GM12874 (cell line): ENCODE measurements at regions not wholly inside any gene's neighbourhood (a gene's known extent, or its start where the extent isn't known, plus 50 kb on each side); places are given as distances from the start of the nearest gene placed in this dataset.

Experiments
- TF ChIP-seq, protein P1 (sequence below): IDR thresholded peaks from 2 replicates; pipeline ENCODE4 v1.5.1; 2011; ENCODE audit warnings: low read depth, mild to moderate bottlenecking, control low read depth, low read length, moderate library complexity; ENCODE audit not compliant: insufficient read depth

DNA sequence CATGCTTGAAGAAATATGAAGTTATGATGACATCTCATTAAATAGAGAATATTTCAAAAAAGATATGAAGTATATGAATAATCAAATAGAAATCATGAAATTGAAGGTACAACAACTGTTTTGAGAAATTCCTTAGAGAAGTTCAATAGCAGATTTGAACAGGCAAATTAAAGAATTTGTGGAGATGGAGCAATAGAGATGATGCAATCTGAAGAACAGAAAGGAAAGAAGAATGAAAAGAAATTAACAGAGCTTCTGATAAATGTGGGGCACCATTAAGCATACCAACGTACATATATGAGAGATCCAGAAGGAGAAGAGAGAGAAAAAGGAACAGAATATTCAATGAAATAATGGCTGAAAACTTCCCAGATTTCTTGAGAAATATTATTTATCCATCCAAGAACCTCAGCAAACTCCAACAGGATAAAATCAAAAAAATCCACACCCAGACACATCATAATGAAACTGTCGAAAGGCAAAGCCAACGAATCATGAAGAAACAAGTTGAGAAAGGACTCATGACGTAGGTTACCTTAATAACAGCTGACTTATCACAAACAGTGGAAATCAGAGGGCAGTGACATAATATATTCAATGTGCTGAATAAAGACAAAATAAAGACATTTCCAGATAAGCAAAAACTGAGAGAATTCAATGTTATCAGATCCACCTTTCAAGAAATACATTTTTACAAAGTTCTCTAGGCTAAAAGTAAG, 297.2 kb upstream of the TARS1 start:
- TF ChIP-seq, protein P1, sequence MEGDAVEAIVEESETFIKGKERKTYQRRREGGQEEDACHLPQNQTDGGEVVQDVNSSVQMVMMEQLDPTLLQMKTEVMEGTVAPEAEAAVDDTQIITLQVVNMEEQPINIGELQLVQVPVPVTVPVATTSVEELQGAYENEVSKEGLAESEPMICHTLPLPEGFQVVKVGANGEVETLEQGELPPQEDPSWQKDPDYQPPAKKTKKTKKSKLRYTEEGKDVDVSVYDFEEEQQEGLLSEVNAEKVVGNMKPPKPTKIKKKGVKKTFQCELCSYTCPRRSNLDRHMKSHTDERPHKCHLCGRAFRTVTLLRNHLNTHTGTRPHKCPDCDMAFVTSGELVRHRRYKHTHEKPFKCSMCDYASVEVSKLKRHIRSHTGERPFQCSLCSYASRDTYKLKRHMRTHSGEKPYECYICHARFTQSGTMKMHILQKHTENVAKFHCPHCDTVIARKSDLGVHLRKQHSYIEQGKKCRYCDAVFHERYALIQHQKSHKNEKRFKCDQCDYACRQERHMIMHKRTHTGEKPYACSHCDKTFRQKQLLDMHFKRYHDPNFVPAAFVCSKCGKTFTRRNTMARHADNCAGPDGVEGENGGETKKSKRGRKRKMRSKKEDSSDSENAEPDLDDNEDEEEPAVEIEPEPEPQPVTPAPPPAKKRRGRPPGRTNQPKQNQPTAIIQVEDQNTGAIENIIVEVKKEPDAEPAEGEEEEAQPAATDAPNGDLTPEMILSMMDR = no peak

DNA sequence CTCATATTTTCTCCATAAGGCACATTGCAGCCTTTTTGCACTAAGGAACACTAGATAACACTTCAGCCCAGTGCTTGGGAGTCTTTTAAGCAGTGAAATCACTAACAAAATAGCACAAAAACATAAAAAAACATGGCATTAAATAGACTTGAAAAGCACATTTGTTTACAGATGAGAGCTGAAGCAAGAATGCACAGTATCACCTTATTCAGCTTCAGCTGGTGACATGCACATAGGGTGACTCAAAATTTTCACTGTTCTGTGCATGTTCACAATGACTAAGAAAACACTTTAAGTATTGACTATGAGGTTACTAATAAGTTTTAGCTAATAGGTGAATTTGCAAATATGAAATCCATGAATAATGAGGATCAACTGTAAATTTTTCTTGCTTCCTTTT, 293.9 kb upstream of the TARS1 start:
- TF ChIP-seq, protein P1 = no peak

DNA sequence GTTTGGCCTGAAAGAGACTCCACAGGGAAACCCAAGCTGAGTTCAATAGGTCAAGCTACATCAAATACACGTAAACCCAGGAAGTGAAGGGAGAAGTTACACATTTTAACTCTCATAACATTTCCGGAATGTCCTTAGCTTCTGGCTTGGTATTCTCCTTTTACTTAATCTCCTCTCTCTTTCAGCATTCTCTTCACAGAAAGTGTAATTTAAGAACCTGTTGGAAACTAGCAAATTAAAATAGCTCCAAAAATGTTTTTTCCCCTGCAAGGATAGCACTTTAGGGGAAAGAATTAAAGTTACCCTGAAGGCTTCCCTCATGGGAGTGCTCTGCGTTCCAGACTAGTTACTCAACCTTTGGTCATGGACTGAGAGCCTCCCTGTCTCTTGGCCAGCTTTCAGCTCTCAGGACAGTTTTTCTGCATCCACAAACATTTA, 292.7 kb upstream of the TARS1 start:
- TF ChIP-seq, protein P1 = no peak

DNA sequence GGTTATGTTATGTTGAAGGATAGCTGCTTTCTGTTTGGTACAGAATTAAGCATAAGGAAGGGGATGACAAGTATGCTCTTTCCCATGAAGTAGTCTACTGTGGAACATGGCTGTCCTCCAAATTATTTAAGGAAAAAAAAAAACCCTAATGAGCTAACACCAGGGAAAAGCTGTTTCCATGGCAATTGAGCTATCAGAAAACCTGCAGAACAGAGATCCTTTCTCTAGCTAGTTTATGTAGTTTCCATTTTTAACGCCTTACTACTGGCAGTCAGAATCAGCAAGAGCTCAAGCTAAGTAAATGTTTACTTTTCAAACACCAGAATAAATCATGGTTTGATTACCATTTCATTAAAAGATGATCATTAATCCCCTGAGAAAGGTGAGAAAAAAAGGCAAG, 287.4 kb upstream of the TARS1 start:
- TF ChIP-seq, protein P1 = no peak

DNA sequence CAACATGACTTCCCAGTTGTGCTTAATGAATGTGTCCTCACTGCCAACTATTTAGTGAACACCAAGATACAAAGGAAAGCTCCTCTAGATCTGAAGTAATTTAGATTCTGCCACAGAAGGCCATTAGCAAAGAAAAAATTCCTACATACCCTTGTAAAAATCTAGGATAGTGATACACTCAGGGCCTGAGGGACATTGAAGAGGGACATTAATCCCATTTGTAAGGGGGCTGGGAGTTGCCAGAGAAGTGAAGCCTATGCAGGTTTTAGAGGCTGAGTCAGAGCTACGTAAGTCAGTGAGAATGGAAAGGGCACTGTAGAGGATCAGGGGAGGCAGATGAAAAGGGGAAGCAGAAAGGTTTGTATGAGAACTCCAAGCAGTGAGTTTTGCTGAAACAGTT, 286.9 kb upstream of the TARS1 start:
- TF ChIP-seq, protein P1 = no peak

DNA sequence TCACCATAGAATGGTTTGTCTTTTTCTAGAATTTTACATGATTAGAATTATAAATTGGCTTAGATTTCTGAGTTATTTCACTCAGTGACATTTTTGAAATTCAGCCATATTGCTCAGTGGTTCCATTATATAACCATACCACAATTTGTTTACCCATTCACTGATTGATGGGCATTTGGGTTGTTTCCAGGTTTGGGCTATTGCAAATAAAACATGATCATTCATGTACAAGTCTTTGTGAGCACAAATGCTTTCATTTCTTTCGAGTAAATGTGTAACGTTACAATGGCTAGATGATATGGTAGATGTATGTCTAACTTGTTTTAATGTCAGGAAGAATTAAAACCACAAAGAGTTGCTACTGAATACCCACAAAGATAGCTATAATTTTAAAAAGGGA, 279.9 kb upstream of the TARS1 start:
- TF ChIP-seq, protein P1 = no peak

DNA sequence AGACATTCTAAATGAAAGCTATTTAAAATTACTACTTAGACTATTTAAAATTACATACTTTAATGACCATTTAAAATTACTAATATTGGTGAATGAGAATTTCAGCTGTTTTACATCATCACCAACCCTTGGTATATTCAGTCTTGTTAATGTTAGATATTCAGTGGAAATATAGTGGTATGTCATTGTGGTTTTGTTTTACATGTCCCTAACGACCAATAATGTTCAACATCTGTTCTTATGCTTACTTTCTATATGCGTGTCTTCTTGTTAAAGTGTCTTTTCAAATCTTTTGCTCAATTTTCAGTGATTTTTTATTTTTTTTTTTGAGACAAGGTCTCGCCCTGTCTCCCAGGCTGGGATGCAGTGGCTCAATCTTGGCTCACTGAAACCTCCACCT, 279.3 kb upstream of the TARS1 start:
- TF ChIP-seq, protein P1 = no peak

DNA sequence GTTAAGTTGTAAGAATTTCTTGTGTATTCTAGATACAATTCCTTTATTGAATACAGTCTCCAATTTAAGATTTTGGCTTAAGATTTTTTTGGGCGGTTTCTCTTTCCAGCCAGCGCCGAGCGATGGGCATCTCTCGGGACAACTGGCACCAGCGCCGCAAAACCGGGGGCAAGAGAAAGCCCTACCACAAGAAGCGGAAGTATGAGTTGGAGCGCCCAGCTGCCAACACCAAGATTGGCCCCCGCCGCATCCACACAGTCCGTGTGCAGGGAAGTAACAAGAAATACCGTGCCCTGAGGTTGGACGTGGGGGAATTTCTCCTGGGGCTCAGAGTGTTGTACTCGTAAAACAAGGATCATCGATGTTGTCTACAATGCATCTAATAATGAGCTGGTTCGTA, 278.7 kb upstream of the TARS1 start:
- TF ChIP-seq, protein P1 = no peak
